ENCODE measurements at regions not wholly inside any gene's neighbourhood (a gene's known extent, or its start where the extent isn't known, plus 50 kb on each side); places are given as distances from the start of the nearest gene placed in this dataset.

GRCh38 chr1:81513796-81514354 lies 286.9 kb upstream of the ADGRL2 start:
- no peak for TF ChIP-seq CTCF (conservative IDR thresholded peaks at IDR 0.05; ENCODE audit: low read depth, low read length)
- no peak for TF ChIP-seq EZH2 (IDR thresholded peaks at IDR 0.05; ENCODE audit: borderline replicate concordance, low read depth, low read length, poor library complexity, severe bottlenecking)

Measured in A673 (cell line).